HUES64 (cell line): ENCODE measurements at regions not wholly inside any gene's neighbourhood (a gene's known extent, or its start where the extent isn't known, plus 50 kb on each side); places are given as distances from the start of the nearest gene placed in this dataset.
"Not testable (repeated sequence)": the region's sequence is repeated elsewhere in the genome, so short reads cannot be mapped to it uniquely, and the experiment has no call there.

Source experiments
- H3K27ac ChIP-seq: 2 replicates; pipeline ENCODE4 v1.7.0; 2013; ENCODE audit warnings: low read depth, low read length, inconsistent platforms
- H3K27me3 ChIP-seq: 2 replicates; pipeline ENCODE4 v1.6.1; 2013; ENCODE audit warnings: mild to moderate bottlenecking, low read length; ENCODE audit not compliant: insufficient read depth
- H3K36me3 ChIP-seq: 2 replicates; pipeline ENCODE4 v1.6.1; 2013; ENCODE audit warnings: mild to moderate bottlenecking, low read length; ENCODE audit not compliant: insufficient read depth
- H3K4me1 ChIP-seq: 2 replicates; pipeline ENCODE4 v1.6.1; 2013; ENCODE audit warnings: mild to moderate bottlenecking, low read length, moderate library complexity; ENCODE audit not compliant: insufficient read depth
- H3K4me3 ChIP-seq: 2 replicates; pipeline ENCODE4 v1.5.1; 2013; ENCODE audit warnings: mild to moderate bottlenecking, low read length, moderate library complexity
- H3K9ac ChIP-seq: 2 replicates; pipeline ENCODE4 v1.6.1; 2013; ENCODE audit warnings: mild to moderate bottlenecking, low read depth, low read length
- H3K9me3 ChIP-seq: 2 replicates; pipeline ENCODE4 v1.6.1; 2013; ENCODE audit warnings: low read depth, low read length; ENCODE audit not compliant: insufficient read depth
- WGBS: fragments of 150-250, 120-280 bp; methylation state at CpG from one replicate; pipeline ENCODE4 v1.1.7; 2013; ENCODE audit warnings: missing lambda C conversion rate; 5-methylcytosine and 5-hydroxymethylcytosine counted together

DNA sequence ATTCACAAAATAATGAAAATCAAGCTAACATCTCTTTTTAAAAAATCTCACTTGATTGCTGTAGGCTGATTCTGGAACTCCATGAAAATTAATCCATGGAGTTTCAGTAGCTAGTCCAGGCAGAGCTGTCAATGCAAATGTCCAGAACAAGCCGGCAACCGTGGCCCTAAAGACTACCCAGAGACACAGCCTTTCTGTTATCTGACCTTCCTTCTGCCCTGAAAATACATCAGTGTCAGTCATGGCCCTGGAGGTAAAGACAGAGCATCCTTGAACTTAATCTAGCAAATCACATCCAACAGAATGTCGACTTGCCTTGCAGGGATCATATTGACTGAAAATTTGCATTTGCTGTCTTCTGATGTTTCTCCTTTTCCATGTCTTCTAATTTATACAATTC is 887.4 kb upstream of the B3GALT2 start:
- no peaks in the 10 kb centered on the region for H3K36me3 ChIP-seq
- H3K4me1 ChIP-seq = no peaks in the 10 kb centered on the region
- 84% methylated on average over 3 of the region's 3 CpGs for WGBS
- H3K9ac ChIP-seq = no peak overlapping the region
- no peaks in the 10 kb centered on the region for H3K27me3 ChIP-seq
- H3K9me3 ChIP-seq = peaks cover 2% of the 10 kb centered on the region; the same call in 1 of the 2 replicates
- H3K27ac ChIP-seq = no peak overlapping the region
- H3K4me3 ChIP-seq = no peak overlapping the region

DNA sequence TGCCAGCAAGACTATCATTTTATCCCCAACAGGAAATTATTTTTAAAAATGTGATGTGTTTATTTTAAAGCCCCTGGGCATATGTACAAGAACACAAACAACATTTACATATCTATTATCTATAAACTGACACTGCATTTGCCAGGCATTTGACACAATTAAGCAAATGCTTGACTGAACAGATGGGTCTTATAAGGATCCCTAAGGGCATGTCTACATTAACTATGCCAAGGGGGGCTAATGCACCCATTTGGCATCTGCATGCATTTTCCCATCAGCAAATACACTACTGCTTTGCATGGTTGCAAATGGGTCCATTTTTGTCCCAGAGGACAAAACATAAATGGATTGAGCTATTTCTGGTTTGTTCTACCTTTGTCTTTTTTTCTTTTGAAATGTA is 884.8 kb upstream of the B3GALT2 start:
- H3K4me3 ChIP-seq = no peak overlapping the region
- no peaks in the 10 kb centered on the region for H3K4me1 ChIP-seq
- no peaks in the 10 kb centered on the region for H3K36me3 ChIP-seq
- H3K27ac ChIP-seq = no peak overlapping the region
- no peaks in the 10 kb centered on the region for H3K27me3 ChIP-seq
- no peak overlapping the region for H3K9ac ChIP-seq
- 0 out of 2 replicates have a peak, but pooled peaks cover 2% of the 10 kb centered on the region for H3K9me3 ChIP-seq

DNA sequence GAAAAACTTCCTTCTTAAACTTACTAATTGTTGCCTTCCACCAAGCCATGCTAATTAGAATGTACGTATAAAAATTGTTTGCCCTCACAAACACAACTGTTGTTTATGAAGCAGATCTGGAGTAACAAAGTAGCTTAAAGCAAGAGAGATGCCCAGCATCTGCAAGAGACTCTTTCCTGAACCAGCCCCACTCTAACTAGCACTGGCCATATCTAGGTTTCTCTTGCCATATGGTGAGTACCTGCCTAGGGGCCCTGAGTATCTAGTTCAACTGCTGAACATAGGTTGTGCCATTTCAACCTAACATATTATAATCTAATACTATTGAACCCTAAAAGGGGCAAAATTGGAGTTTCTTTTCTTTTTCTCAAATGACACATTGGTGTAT is 883.4 kb upstream of the B3GALT2 start:
- WGBS = 100% methylated on average over 1 of the region's 1 CpG
- no peaks in the 10 kb centered on the region for H3K4me1 ChIP-seq
- H3K36me3 ChIP-seq = no peaks in the 10 kb centered on the region
- no peaks in the 10 kb centered on the region for H3K9me3 ChIP-seq
- H3K9ac ChIP-seq = no peak overlapping the region
- H3K27ac ChIP-seq = no peak overlapping the region
- H3K4me3 ChIP-seq = no peak overlapping the region
- H3K27me3 ChIP-seq = no peaks in the 10 kb centered on the region

DNA sequence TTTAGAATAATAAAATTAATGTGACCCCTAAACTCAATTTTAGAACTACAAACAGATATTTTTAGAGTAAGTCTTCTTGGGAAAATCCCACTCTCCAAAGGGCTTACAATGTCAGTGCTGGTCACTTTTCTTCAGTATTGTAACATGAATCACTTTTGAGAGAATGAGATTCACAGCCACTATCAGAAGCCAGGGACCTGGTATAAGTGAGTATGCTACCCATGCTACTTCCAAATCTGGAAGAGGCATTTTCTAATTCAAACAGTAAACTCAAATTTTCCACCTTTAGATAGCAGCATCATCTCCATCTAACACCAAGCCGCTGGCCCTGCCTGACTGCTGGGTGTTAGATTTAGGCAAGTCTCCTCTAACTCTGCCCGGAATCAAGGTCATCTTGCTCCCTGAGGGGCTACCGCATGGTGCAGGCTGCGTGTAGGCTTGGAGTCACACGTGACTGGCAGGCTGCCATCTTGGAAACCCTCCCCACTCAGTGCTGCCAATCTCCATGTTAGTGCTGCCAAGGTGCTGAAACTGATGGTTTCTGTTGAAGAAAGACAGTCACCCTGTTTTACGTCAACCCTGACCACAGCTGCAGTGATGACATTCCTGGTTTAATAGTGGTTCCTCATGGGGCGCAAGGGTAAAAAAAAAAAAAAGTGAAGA is 882.9 kb upstream of the B3GALT2 start:
- Histone ChIP-seq H3K27ac (no peak overlapping the region), H3K36me3 (no peaks in the 10 kb centered on the region), H3K9me3 (no peaks in the 10 kb centered on the region), H3K9ac (no peak overlapping the region), H3K4me1 (no peaks in the 10 kb centered on the region), H3K4me3 (no peak overlapping the region), H3K27me3 (no peaks in the 10 kb centered on the region)
- 99% methylated on average over 7 of the region's 7 CpGs for WGBS

DNA sequence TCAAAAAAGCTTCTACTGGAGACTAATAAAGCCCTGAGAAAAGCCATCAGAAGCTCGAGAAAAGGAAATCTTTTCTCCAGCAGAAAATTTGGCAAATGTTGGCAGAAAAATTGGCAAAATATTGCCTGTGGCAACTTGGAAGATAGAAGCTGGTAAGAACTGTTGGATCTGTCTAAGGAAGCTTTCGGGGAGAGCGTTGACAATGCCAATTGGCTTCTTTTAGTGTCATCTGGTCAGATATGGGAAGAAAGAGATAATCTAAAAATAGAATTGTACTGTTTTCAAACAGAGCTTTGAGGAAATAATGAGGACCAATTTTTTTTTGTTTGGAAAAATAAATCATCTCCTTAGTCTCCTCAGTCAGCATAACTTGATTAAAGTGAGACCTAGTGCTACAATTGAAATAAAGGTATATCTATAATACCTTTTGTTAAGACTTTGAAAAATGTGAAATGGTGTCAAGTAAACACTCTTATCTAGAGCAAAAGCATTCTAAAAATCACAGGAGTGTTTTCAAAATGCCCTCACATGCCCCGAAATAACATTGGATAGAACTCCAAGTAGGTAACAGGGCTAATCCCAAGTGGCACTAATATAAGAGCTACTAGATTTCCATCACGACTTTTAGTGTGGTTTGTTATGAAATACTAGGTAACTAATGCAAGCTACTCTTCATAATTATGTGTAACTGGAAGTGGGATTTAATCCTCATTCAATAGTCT is 882.2 kb upstream of the B3GALT2 start:
- 94% methylated on average over 4 of the region's 5 CpGs for WGBS
- H3K27ac ChIP-seq = no peak overlapping the region
- H3K9me3 ChIP-seq = no peaks in the 10 kb centered on the region
- no peak overlapping the region for H3K4me3 ChIP-seq
- H3K9ac ChIP-seq = no peak overlapping the region
- no peaks in the 10 kb centered on the region for H3K36me3 ChIP-seq
- no peaks in the 10 kb centered on the region for H3K4me1 ChIP-seq
- H3K27me3 ChIP-seq = no peaks in the 10 kb centered on the region

DNA sequence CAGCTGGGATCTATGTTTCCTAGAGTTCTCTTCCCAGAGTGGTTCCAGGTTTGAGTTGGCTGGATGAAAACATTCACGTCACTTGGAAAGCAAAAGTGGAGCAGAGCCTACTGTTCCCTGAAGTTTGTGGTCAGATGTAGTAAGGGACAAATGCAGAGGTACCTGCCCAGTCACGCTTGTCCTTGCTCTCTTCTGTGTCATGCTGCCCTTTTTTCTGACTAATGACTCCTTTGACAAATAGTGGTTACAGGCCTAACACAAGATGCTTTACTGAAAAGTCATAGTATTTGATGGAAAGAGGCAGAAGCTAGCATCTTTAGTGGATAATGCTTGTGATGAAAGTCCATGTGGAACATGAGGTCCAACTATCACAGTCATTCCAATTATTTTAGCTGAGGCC is 881.4 kb upstream of the B3GALT2 start:
- Histone ChIP-seq H3K9ac (no peak overlapping the region), H3K27ac (no peak overlapping the region), H3K4me3 (no peak overlapping the region), H3K4me1 (no peaks in the 10 kb centered on the region), H3K9me3 (no peaks in the 10 kb centered on the region), H3K36me3 (no peaks in the 10 kb centered on the region), H3K27me3 (no peaks in the 10 kb centered on the region)
- WGBS = 94% methylated on average over 2 of the region's 2 CpGs

DNA sequence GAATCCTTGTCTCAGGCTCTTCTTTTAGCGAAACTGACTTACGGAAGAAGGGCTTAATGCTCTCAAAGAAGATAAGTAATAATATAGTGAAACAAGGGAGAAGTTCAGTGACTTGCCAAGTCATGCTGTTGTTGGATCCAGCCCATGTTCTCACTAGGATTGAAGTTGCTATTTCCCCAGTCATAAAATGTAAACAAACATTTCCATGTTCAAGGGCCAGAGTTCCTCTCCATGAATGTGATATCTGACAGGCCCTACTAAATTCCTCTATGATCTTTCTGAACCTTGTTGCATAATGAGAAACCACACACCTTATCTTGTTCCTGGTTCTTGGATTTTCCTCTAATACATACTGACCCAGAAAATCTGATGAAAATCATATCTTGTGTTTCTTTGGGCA is 876.5 kb upstream of the B3GALT2 start:
- H3K9me3 ChIP-seq = no peaks in the 10 kb centered on the region
- WGBS = 100% methylated on average over 2 of the region's 2 CpGs
- H3K4me1 ChIP-seq = no peaks in the 10 kb centered on the region
- no peak overlapping the region for H3K4me3 ChIP-seq
- no peaks in the 10 kb centered on the region for H3K36me3 ChIP-seq
- H3K9ac ChIP-seq = no peak overlapping the region
- H3K27me3 ChIP-seq = no peaks in the 10 kb centered on the region
- H3K27ac ChIP-seq = no peak overlapping the region

DNA sequence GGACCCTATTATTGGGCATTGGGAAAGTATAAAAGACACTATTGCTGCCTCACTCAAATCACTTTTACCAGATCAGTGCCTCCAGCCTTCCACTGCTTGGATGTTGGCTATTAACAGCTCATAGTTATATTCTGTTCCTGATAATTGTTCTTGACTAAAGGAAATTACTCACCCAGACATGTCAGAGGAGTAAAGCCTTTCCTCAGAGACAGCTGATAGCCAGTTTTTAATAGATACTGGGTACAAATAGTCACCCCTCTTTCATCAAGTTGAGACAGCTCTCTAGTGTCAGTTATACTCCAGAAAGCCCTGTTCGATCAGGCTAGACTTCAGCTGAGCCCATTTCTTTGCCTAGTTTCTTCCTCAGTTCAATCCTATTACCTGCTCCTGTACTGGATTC is 876.1 kb upstream of the B3GALT2 start:
- H3K27ac ChIP-seq = no peak overlapping the region
- WGBS = 97% methylated on average over 1 of the region's 1 CpG

DNA sequence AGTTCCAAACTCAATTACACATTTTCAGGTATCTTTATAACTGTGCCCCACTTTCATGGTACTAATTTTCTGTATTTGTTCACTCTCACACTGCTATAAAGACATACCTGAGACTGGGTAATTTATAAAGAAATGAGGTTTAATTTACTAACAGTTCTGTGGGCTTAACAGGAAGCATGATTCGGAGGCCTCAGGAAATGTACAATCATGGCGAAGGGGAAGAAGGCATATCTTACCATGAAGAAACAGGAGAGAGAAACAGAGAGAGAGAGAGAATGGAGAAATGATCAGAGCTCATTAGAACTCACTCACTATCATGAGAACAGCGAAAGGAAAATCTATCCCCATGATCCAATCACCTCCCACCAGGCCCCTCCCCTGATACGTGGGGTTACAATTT is 874.1 kb upstream of the B3GALT2 start:
- no peak overlapping the region for H3K27ac ChIP-seq
- H3K27me3 ChIP-seq = no peaks in the 10 kb centered on the region
- no peaks in the 10 kb centered on the region for H3K9me3 ChIP-seq
- H3K4me3 ChIP-seq = no peak overlapping the region
- H3K9ac ChIP-seq = no peak overlapping the region
- no peaks in the 10 kb centered on the region for H3K4me1 ChIP-seq
- WGBS = over 99% methylated on average over 4 of the region's 4 CpGs
- H3K36me3 ChIP-seq = no peaks in the 10 kb centered on the region

More for the DNA sequence above, 876.1 kb upstream of the B3GALT2 start:
- H3K27me3 ChIP-seq = no peaks in the 10 kb centered on the region
- no peak overlapping the region for H3K9ac ChIP-seq
- no peaks in the 10 kb centered on the region for H3K4me1 ChIP-seq
- H3K4me3 ChIP-seq = no peak overlapping the region
- H3K9me3 ChIP-seq = no peaks in the 10 kb centered on the region
- H3K36me3 ChIP-seq = no peaks in the 10 kb centered on the region

DNA sequence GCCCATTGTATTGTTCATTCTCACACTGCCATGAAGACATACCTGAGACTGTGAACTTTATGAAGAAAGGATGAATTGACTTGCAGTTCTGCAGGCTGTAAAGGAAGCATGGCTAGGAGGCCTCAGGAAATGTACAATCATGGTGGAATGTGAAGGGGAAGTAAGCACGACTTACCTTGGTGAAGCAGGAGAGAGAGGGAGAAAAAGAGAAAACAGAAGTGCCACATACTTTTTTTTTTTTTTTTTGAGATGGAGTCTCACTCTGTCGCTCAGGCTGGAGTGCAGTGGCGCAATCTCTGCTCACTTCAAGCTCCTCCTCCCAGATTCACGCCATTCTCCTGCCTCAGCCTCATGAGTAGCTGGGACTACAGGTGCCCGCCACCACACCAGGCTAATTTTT is 871.9 kb upstream of the B3GALT2 start:
- not testable (repeated sequence) for H3K4me3 ChIP-seq, H3K9ac ChIP-seq, H3K27me3 ChIP-seq, H3K4me1 ChIP-seq, H3K36me3 ChIP-seq, H3K9me3 ChIP-seq, H3K27ac ChIP-seq
- WGBS = 94% methylated on average over 4 of the region's 5 CpGs

DNA sequence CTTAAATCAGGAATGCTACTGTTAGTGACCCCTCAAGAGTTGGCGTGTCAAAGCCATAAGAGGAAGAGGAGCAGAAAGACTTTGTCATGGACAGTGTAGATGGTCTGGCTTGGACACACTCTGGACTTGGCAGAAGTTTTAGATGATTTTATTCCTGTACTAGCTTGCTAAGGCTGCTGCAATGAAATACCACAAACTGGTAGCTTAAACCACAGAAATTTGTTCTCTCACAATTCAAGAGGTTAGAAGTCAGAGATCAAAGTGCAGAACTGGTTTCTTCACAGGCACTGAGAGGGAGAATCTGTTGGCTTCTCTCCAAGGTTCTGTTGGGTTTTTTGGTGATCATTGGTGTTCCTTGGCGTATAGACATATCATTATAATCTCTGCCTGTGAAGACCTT is 869.8 kb upstream of the B3GALT2 start:
- H3K4me3 ChIP-seq = no peak overlapping the region
- no peaks in the 10 kb centered on the region for H3K9me3 ChIP-seq
- 94% methylated on average over 2 of the region's 2 CpGs for WGBS
- H3K36me3 ChIP-seq = no peaks in the 10 kb centered on the region
- no peaks in the 10 kb centered on the region for H3K27me3 ChIP-seq
- H3K27ac ChIP-seq = no peak overlapping the region
- no peak overlapping the region for H3K9ac ChIP-seq
- no peaks in the 10 kb centered on the region for H3K4me1 ChIP-seq

DNA sequence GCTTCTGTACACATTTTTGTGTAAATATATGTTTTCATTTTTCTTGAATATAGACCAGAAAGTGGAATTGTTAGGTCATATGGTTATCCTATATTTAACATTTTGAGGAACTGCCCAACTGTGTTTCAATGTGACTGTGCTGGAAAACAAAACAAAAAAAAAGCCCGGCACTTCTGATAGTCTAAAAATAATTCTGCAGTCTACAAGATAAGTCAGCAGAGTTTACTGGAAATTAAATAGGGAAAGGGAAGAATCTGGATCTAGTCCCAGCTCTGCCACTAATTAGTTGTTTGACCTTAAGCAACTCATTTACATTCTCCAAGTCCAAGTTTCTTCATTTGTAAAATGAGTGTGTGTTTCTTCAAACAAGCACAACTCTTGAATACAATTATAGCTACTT is 869.1 kb upstream of the B3GALT2 start:
- Histone ChIP-seq H3K27me3 (no peaks in the 10 kb centered on the region), H3K4me1 (no peaks in the 10 kb centered on the region), H3K4me3 (no peak overlapping the region), H3K27ac (no peak overlapping the region), H3K9me3 (no peaks in the 10 kb centered on the region), H3K9ac (no peak overlapping the region), H3K36me3 (no peaks in the 10 kb centered on the region)
- WGBS = 100% methylated on average over 1 of the region's 1 CpG
